Trophoblast cell (in vitro differentiated cells and primary cell): ENCODE measurements at regions not wholly inside any gene's neighbourhood (a gene's known extent, or its start where the extent isn't known, plus 50 kb on each side); places are given as distances from the start of the nearest gene placed in this dataset.
"Not testable (repeated sequence)": the region's sequence is repeated elsewhere in the genome, so short reads cannot be mapped to it uniquely, and the experiment has no call there.

Experiments
- DNase-seq, 2 donors: peaks; one replicate each; pipeline ENCODE4 v3.0.0-alpha.2; 2016
- H2AFZ ChIP-seq: 2 replicates; pipeline ENCODE4 v1.6.1; 2013; ENCODE audit warnings: low read length, moderate library complexity, mild to moderate bottlenecking; ENCODE audit not compliant: insufficient read depth, poor library complexity
- H2AK5ac ChIP-seq: 2 replicates; pipeline ENCODE4 v1.6.1; 2013; ENCODE audit warnings: mild to moderate bottlenecking, low read length
- H2BK120ac ChIP-seq: 2 replicates; pipeline ENCODE4 v1.6.1; 2013; ENCODE audit warnings: low read length, mild to moderate bottlenecking, moderate library complexity; ENCODE audit not compliant: insufficient read depth, poor library complexity
- H2BK12ac ChIP-seq: 2 replicates; pipeline ENCODE4 v1.6.1; 2013; ENCODE audit warnings: mild to moderate bottlenecking, low read length, moderate library complexity
- H2BK5ac ChIP-seq: 2 replicates; pipeline ENCODE4 v1.6.1; 2013; ENCODE audit warnings: low read length, low read depth, moderate library complexity, mild to moderate bottlenecking; ENCODE audit not compliant: poor library complexity
- H3K14ac ChIP-seq: 2 replicates; pipeline ENCODE4 v1.6.1; 2013; ENCODE audit warnings: mild to moderate bottlenecking, low read length
- H3K18ac ChIP-seq: 2 replicates; pipeline ENCODE4 v1.6.1; 2013; ENCODE audit warnings: mild to moderate bottlenecking, low read length
- H3K23ac ChIP-seq: 2 replicates; pipeline ENCODE4 v1.6.1; 2013; ENCODE audit warnings: low read length
- H3K27ac ChIP-seq: 2 replicates; pipeline ENCODE4 v1.5.1; 2013; ENCODE audit warnings: low read depth, mild to moderate bottlenecking, inconsistent platforms, low read length, moderate library complexity
- H3K27me3 ChIP-seq: 2 replicates; pipeline ENCODE4 v1.6.1; 2013; ENCODE audit warnings: inconsistent platforms, mild to moderate bottlenecking, low read length, moderate library complexity; ENCODE audit not compliant: insufficient read depth
- H3K36me3 ChIP-seq, 2 experiments: 1 replicate in 1 of 2; 2 replicates in 1 of 2; pipeline ENCODE4 v1.6.1; 2013; ENCODE audit warnings: low read length in 2 of 2, mild to moderate bottlenecking in 2 of 2, moderate library complexity in 1 of 2; ENCODE audit not compliant: insufficient read depth in 2 of 2, control insufficient read depth in 1 of 2
- H3K4ac ChIP-seq: 2 replicates; pipeline ENCODE4 v1.6.1; 2013; ENCODE audit warnings: low read depth, mild to moderate bottlenecking, low read length, moderate library complexity
- H3K4me1 ChIP-seq, 2 experiments: 1 replicate in 1 of 2; 2 replicates in 1 of 2; pipeline ENCODE4 v1.6.1; 2013; ENCODE audit warnings: low read length in 2 of 2, mild to moderate bottlenecking in 2 of 2, moderate library complexity in 1 of 2; ENCODE audit not compliant: insufficient read depth in 2 of 2, control insufficient read depth in 1 of 2
- H3K4me2 ChIP-seq: 2 replicates; pipeline ENCODE4 v1.6.1; 2013; ENCODE audit warnings: inconsistent platforms, mild to moderate bottlenecking, low read length, moderate library complexity
- H3K4me3 ChIP-seq: 2 replicates; pipeline ENCODE4 v1.5.1; 2013; ENCODE audit warnings: mild to moderate bottlenecking, low read depth, low read length, inconsistent platforms
- H3K79me1 ChIP-seq: one replicate; pipeline ENCODE4 v1.6.1; 2013; ENCODE audit warnings: low read length
- H3K79me2 ChIP-seq: 2 replicates; pipeline ENCODE4 v1.6.1; 2013; ENCODE audit warnings: low read length, mild to moderate bottlenecking; ENCODE audit not compliant: control insufficient read depth, insufficient read depth, poor library complexity
- H3K9ac ChIP-seq: 2 replicates; pipeline ENCODE4 v1.6.1; 2013; ENCODE audit warnings: mild to moderate bottlenecking, low read length
- H3K9me3 ChIP-seq: 2 replicates; pipeline ENCODE4 v1.6.1; 2013; ENCODE audit warnings: low read depth, mild to moderate bottlenecking, control low read depth, inconsistent platforms, low read length; ENCODE audit not compliant: insufficient read depth
- H4K12ac ChIP-seq: 2 replicates; pipeline ENCODE4 v1.6.1; 2013; ENCODE audit warnings: low read depth, mild to moderate bottlenecking, low read length, moderate library complexity
- H4K8ac ChIP-seq: 2 replicates; pipeline ENCODE4 v1.6.1; 2013; ENCODE audit warnings: low read depth, mild to moderate bottlenecking, low read length, moderate library complexity
- H4K91ac ChIP-seq: one replicate; pipeline ENCODE4 v1.6.1; 2013; ENCODE audit warnings: low read depth, mild to moderate bottlenecking, low read length, moderate library complexity
- WGBS: extraction: QIAGEN DNeasy Blood & Tissue Kit; methylation state at CpG from one replicate; pipeline ENCODE4 v1.1.7; 2013; ENCODE audit warnings: missing lambda C conversion rate; ENCODE audit not compliant: insufficient read length, insufficient coverage; ENCODE audit errors: extremely low coverage; 5-methylcytosine and 5-hydroxymethylcytosine counted together

DNA sequence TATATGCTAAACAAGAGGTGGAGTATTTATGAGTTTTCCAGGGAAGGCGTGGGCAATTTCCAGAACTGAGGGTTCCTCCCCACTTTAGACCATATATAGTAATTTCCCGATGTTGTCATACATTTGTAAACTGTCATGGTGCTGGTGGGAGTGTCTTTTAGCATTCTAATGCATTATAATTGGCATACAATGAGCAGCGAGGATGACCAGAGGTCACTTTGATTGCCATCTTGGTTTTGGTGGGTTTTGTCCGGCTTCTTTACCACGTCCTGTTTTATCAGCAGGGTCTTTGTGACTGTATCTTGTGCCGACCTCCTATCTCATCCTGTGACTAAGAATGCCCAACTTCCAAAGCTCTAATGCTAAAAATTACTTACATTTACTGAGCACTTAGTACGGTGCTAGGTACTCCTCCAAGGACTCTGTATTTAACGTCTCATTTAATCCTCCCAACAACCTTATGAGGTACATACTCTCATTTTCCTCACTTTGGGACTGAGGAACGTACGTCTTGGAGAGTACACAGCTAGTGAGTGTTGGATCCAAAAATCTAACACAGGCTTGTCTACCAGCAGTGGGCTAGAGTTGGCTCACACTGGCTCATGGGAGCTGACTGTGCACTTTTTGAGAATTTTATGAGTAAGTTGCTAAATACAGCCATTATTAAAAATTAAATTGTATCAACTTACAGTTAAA lies 144.8 kb upstream of the NEBL start:
- Histone ChIP-seq H3K14ac (no peak overlapping the region), H3K4me1 (no peaks in the 10 kb centered on the region), H3K9ac (no peak overlapping the region), H3K27me3 (no peaks in the 10 kb centered on the region), H2BK120ac (no peak overlapping the region), H4K8ac (no peak overlapping the region), H2BK12ac (no peak overlapping the region), H3K9me3 (no peaks in the 10 kb centered on the region), H3K79me1 (no peaks in the 10 kb centered on the region), H2AK5ac (no peak overlapping the region), H3K27ac (no peak overlapping the region), H3K4me3 (no peak overlapping the region), H3K23ac (no peak overlapping the region), H3K4me2 (no peak overlapping the region), H3K36me3 (no peaks in the 10 kb centered on the region), H4K12ac (no peak overlapping the region), H3K79me2 (no peaks in the 10 kb centered on the region), H2BK5ac (no peak overlapping the region), H3K4ac (no peak overlapping the region), H4K91ac (no peak overlapping the region), H3K18ac (no peak overlapping the region), H2AFZ (no peak overlapping the region)
- WGBS, result no CpG with 5 or more reads among the region's 10 CpGs
- DNase-seq, result no peak

DNA sequence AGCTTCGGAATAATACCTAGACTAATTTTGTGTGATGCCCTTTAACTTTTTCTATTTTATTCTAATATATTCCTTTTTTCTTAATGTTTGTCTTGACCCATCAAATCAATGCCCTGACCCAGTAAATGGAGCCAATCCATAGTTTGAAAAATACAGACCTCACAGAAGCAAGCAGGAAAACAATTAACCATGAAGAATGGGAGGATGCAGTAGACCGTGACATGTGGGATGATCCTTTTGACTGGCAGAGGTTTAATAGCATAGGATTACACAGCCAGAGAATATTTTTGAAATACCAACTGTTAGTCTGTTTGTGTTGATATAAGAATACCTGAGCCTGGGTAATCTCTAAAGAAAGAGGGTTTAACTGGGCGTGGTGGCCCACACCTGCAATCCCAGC lies 142.6 kb upstream of the NEBL start:
- Histone ChIP-seq H3K23ac (no peak overlapping the region), H3K9me3 (no peaks in the 10 kb centered on the region), H3K36me3 (no peaks in the 10 kb centered on the region), H4K91ac (no peak overlapping the region), H3K18ac (no peak overlapping the region), H3K9ac (no peak overlapping the region), H3K14ac (no peak overlapping the region), H3K27ac (no peak overlapping the region), H3K27me3 (no peaks in the 10 kb centered on the region), H2AK5ac (no peak overlapping the region), H2BK120ac (no peak overlapping the region), H3K79me2 (no peaks in the 10 kb centered on the region), H2BK5ac (no peak overlapping the region), H3K4me3 (no peak overlapping the region), H3K4me1 (no peaks in the 10 kb centered on the region), H4K12ac (no peak overlapping the region), H2AFZ (no peak overlapping the region), H4K8ac (no peak overlapping the region), H3K79me1 (no peaks in the 10 kb centered on the region), H3K4me2 (no peak overlapping the region), H3K4ac (no peak overlapping the region), H2BK12ac (no peak overlapping the region)
- DNase-seq, result no peak
- WGBS, result no CpG with 5 or more reads among the region's 3 CpGs

DNA sequence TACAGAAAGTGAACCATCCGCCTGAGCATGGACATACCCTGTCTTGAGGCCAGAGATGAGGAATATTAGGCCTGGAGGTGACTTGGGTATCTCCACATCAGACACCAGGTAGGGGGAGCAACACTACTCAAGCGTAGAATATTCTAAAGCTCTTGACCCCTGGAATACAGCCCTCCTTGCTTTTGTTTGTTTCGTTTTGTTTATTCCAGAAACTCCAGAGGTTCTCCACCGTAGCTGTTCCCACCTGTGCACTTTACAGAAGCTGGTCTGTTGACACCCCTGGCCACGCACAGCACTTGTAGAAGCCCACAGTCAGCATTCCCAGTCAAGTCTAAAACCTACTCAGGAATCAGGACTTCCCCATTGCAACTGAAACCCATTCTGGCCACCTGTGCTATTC lies 139.6 kb upstream of the NEBL start:
- Histone ChIP-seq H4K91ac (no peak overlapping the region), H3K79me1 (no peaks in the 10 kb centered on the region), H2BK12ac (no peak overlapping the region), H2AFZ (no peak overlapping the region), H2AK5ac (no peak overlapping the region), H3K36me3 (no peaks in the 10 kb centered on the region), H3K27ac (no peak overlapping the region), H3K4me2 (no peak overlapping the region), H3K23ac (no peak overlapping the region), H4K8ac (no peak overlapping the region), H3K14ac (no peak overlapping the region), H2BK120ac (no peak overlapping the region), H3K9me3 (no peaks in the 10 kb centered on the region), H3K79me2 (no peaks in the 10 kb centered on the region), H3K9ac (no peak overlapping the region), H3K4ac (no peak overlapping the region), H3K4me3 (no peak overlapping the region), H4K12ac (no peak overlapping the region), H3K4me1 (no peaks in the 10 kb centered on the region), H3K18ac (no peak overlapping the region), H2BK5ac (no peak overlapping the region), H3K27me3 (no peaks in the 10 kb centered on the region)
- DNase-seq, result no peak
- WGBS, result no CpG with 5 or more reads among the region's 5 CpGs

DNA sequence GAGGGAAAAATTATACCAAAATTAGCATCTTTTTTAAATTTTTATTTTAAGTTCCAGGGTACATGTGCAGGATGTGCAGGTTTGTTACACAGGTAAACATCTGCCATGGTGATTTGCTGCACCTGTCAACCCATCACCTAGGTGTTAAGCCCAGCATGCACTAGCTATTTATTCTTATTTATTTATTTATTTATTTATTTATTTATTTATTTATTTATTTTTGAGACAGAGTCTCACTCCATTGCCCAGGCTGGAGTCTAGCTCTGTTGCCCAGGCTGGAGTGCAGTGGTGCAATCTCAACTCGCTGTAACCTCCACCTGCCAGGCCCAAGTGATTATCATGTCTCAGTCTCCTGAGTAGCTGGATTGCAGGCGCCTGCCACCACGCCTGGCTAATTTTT lies 137.7 kb upstream of the NEBL start:
- not testable (repeated sequence) for H4K12ac ChIP-seq, H2AFZ ChIP-seq, H2BK5ac ChIP-seq, H3K79me1 ChIP-seq, H3K27me3 ChIP-seq, H3K36me3 ChIP-seq, H2AK5ac ChIP-seq, H3K4me2 ChIP-seq, H4K8ac ChIP-seq, DNase-seq, H3K4me1 ChIP-seq, H3K79me2 ChIP-seq, H3K14ac ChIP-seq, H3K27ac ChIP-seq, H3K4ac ChIP-seq, H4K91ac ChIP-seq, H2BK120ac ChIP-seq, H3K4me3 ChIP-seq, H3K23ac ChIP-seq, H3K9ac ChIP-seq, H3K9me3 ChIP-seq, H2BK12ac ChIP-seq, H3K18ac ChIP-seq
- no CpG with 5 or more reads among the region's 3 CpGs for WGBS
